WI38 (cell line): ENCODE measurements at regions not wholly inside any gene's neighbourhood (a gene's known extent, or its start where the extent isn't known, plus 50 kb on each side); places are given as distances from the start of the nearest gene placed in this dataset.

Source experiments
- H3K4me3 ChIP-seq: 2 replicates; pipeline ENCODE4 v1.5.1; 2011; ENCODE audit warnings: low read depth, mild to moderate bottlenecking, control low read depth, low read length
- TF ChIP-seq, protein P1 (sequence below): IDR thresholded peaks from 2 replicates; pipeline ENCODE4 v1.5.1; 2012; ENCODE audit warnings: low read depth, mild to moderate bottlenecking, control low read depth, low read length

GRCh38 chr11:86152006-86152862, 83.3 kb upstream of the PICALM start:
- TF ChIP-seq, protein P1, sequence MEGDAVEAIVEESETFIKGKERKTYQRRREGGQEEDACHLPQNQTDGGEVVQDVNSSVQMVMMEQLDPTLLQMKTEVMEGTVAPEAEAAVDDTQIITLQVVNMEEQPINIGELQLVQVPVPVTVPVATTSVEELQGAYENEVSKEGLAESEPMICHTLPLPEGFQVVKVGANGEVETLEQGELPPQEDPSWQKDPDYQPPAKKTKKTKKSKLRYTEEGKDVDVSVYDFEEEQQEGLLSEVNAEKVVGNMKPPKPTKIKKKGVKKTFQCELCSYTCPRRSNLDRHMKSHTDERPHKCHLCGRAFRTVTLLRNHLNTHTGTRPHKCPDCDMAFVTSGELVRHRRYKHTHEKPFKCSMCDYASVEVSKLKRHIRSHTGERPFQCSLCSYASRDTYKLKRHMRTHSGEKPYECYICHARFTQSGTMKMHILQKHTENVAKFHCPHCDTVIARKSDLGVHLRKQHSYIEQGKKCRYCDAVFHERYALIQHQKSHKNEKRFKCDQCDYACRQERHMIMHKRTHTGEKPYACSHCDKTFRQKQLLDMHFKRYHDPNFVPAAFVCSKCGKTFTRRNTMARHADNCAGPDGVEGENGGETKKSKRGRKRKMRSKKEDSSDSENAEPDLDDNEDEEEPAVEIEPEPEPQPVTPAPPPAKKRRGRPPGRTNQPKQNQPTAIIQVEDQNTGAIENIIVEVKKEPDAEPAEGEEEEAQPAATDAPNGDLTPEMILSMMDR: no peak
- H3K4me3 ChIP-seq: no peak overlapping the region

- TF ChIP-seq, protein P1: no peak
- H3K4me3 ChIP-seq: no peak overlapping the region
Observed at GRCh38 chr11:86151174-86152005, 82.5 kb upstream of the PICALM start.

GRCh38 chr11:86150847-86151173, 81.9 kb upstream of the PICALM start:
- H3K4me3 ChIP-seq: no peak overlapping the region
- TF ChIP-seq, protein P1: no peak

DNA sequence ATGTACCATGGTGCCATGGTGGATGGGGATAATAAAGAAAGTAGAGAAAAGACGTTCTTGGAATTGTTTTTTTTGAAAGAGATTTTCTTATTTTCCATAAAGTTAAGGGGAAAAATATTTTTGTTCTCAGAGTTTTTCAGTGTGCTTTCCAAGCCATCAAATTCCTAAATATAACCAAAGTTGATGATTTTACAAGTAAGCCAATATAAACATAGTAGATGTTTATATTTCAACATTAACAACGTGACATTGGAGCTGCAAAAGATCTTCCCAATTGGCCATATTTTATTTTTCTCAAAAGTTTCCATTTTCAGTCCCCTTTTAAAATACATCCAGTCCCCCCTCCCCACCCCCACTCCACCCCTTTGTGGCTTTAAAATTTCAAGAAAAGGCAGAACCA, 80.9 kb upstream of the PICALM start:
- no peak overlapping the region for H3K4me3 ChIP-seq
- TF ChIP-seq, protein P1: no peak

DNA sequence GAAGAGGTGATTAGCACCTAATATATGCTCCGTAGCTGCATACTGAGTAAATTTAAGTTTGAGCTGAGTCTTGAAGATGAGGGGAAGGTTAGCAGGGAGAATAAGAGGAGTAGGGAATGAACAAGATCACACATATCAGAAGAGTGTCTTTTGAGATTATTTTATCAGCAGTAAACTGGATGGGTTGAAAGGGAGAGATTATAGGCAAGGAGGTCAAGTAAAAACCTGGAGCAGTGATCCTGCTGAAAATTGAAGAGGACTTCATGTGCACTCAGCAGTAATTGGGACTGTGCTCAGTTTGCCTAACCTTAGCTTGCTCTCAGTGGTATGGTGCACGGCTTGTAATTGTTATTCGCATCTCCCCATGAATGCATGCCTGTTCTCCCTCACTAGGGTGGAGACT, 79.5 kb upstream of the PICALM start:
- H3K4me3 ChIP-seq: no peak overlapping the region
- TF ChIP-seq, protein P1: no peak

DNA sequence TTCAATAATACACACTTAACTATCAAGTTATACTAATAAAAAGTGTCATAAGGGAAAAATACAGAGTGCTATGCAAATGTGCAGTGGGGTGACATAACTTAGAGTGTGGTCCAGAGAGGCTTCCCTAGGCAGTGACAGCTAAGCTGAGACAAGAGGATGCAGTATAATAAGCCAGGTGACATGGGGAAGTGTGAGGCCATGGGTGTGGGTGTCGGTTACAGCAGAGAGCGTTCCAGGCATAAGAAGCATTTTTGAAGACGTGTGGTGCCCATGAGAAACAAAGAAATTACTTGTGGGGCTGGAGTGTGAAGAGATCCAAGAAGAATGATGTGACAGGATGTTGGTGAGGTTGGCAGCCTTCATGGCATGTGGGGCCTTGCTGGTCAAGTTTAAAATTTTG, 78.1 kb upstream of the PICALM start:
- H3K4me3 ChIP-seq: no peak overlapping the region
- TF ChIP-seq, protein P1: no peak
